Osteocyte (in vitro differentiated cells): ENCODE measurements at regions not wholly inside any gene's neighbourhood (a gene's known extent, or its start where the extent isn't known, plus 50 kb on each side); places are given as distances from the start of the nearest gene placed in this dataset.
A peak's percentile ranks its signal among the peaks of the same experiment; 100 is the strongest.

ENCODE experiments used
- DNase-seq: peaks from one replicate; pipeline ENCODE4 v3.0.0; 2021; ENCODE audit warnings: mixed read lengths; ENCODE audit not compliant: unreplicated experiment; ENCODE audit errors: extremely low spot score
- H3K27ac Mint-ChIP-seq: one replicate; pipeline ENCODE4 v1.8.0; 2021; ENCODE audit warnings: mild to moderate bottlenecking, mixed read lengths; ENCODE audit not compliant: unreplicated experiment
- H3K27me3 Mint-ChIP-seq: one replicate; pipeline ENCODE4 v1.8.0; 2021; ENCODE audit warnings: mixed read lengths; ENCODE audit not compliant: unreplicated experiment
- H3K36me3 Mint-ChIP-seq: one replicate; pipeline ENCODE4 v1.8.0; 2021; ENCODE audit warnings: mixed read lengths; ENCODE audit not compliant: unreplicated experiment
- H3K4me1 Mint-ChIP-seq: one replicate; pipeline ENCODE4 v1.8.0; 2021; ENCODE audit warnings: mixed read lengths; ENCODE audit not compliant: unreplicated experiment
- H3K4me3 Mint-ChIP-seq: one replicate; pipeline ENCODE4 v1.8.0; 2021; ENCODE audit warnings: mild to moderate bottlenecking, moderate library complexity, mixed read lengths; ENCODE audit not compliant: unreplicated experiment
- H3K9me3 Mint-ChIP-seq: one replicate; pipeline ENCODE4 v1.8.0; 2021; ENCODE audit warnings: mixed read lengths; ENCODE audit not compliant: unreplicated experiment
- CTCF ChIP-seq: fragments of 200-600 bp; sonication (generic); IDR thresholded peaks from 2 replicates; pipeline ENCODE4 v1.5.0; 2021; ENCODE audit warnings: antibody characterized with exemption, mild to moderate bottlenecking, moderate library complexity

GRCh38 chr22:27097506-27097905 lies 440.1 kb downstream of the MIAT start:
- no peaks in the 10 kb centered on the region for H3K27me3 Mint-ChIP-seq
- H3K9me3 Mint-ChIP-seq, result no peaks in the 10 kb centered on the region
- no peak for DNase-seq
- peak overlapping the region; percentile 36 for H3K27ac Mint-ChIP-seq
- TF ChIP-seq CTCF, result no peak
- H3K4me3 Mint-ChIP-seq, result no peak overlapping the region
- H3K36me3 Mint-ChIP-seq, result no peaks in the 10 kb centered on the region
- H3K4me1 Mint-ChIP-seq, result peaks cover 44% of the 10 kb centered on the region

- no peak for DNase-seq
- no peak for TF ChIP-seq CTCF
- H3K36me3 Mint-ChIP-seq, result no peaks in the 10 kb centered on the region
- H3K9me3 Mint-ChIP-seq, result no peaks in the 10 kb centered on the region
- H3K27me3 Mint-ChIP-seq, result no peaks in the 10 kb centered on the region
- H3K4me3 Mint-ChIP-seq, result no peak overlapping the region
- H3K27ac Mint-ChIP-seq, result peak overlapping the region; percentile 36
- peaks cover 48% of the 10 kb centered on the region for H3K4me1 Mint-ChIP-seq
These were observed 440.5 kb downstream of the MIAT start for GRCh38 chr22:27097933-27098332.

GRCh38 chr22:27099946-27100722 lies 442.7 kb downstream of the MIAT start:
- peaks cover 70% of the 10 kb centered on the region for H3K4me1 Mint-ChIP-seq
- no peak for DNase-seq
- TF ChIP-seq CTCF, result no peak

GRCh38 chr22:27100789-27101188 lies 443.4 kb downstream of the MIAT start:
- Mint-ChIP-seq H3K36me3 (no peaks in the 10 kb centered on the region), H3K27me3 (no peaks in the 10 kb centered on the region), H3K9me3 (no peaks in the 10 kb centered on the region), H3K27ac (peak overlapping the region; percentile 71), H3K4me1 (peaks cover 72% of the 10 kb centered on the region), H3K4me3 (peak overlapping the region; percentile 49)
- DNase-seq, result peak; percentile 89
- TF ChIP-seq CTCF, result no peak

More at GRCh38 chr22:27099946-27100722, 442.7 kb downstream of the MIAT start:
- Mint-ChIP-seq H3K4me3 (no peak overlapping the region), H3K9me3 (no peaks in the 10 kb centered on the region), H3K36me3 (no peaks in the 10 kb centered on the region), H3K27ac (peak overlapping the region; percentile 71), H3K27me3 (no peaks in the 10 kb centered on the region)

- no peak for TF ChIP-seq CTCF
- no peaks in the 10 kb centered on the region for H3K27me3 Mint-ChIP-seq
- DNase-seq, result no peak
- peaks cover 75% of the 10 kb centered on the region for H3K4me1 Mint-ChIP-seq
- no peaks in the 10 kb centered on the region for H3K36me3 Mint-ChIP-seq
- H3K27ac Mint-ChIP-seq, result peak overlapping the region; percentile 71
- H3K9me3 Mint-ChIP-seq, result no peaks in the 10 kb centered on the region
- H3K4me3 Mint-ChIP-seq, result peak overlapping the region; percentile 49
These were observed 443.9 kb downstream of the MIAT start for GRCh38 chr22:27101288-27101687.
